SKM-1 treated with dmso at 0.1 percent for 144 hours (cell line): ENCODE measurements at regions not wholly inside any gene's neighbourhood (a gene's known extent, or its start where the extent isn't known, plus 50 kb on each side); places are given as distances from the start of the nearest gene placed in this dataset.

Experiments
- DNase-seq: peaks from one replicate; lab custom pipeline; 2025; ENCODE audit not compliant: unreplicated experiment; lab: John Stamatoyannopoulos, UW

DNA sequence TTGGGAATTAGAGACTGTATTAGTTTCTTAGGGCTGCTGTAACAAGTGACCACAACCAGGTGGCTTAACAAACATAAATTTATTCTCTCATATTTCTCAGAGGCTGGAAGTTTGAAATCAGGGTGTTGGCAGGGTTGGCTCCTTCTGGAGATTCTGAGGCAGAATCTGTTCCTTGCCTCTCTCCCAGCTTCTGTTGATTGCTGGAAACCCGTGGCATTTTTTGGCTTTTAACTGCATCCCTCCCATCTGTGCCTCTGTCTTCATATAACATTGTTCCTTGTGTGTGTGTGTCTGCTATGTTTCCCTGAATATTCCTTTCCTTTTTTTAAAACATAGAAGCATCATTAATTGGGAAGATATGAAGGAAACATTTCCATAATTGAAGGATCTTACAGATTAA, 448.1 kb upstream of the DCC start:
- DNase-seq, result no peak

- no peak for DNase-seq
Observed at GRCh38 chr18:51897884-51898283, 442.1 kb upstream of the DCC start.

- DNase-seq, result no peak
Observed at GRCh38 chr18:51907687-51908597, 432.1 kb upstream of the DCC start.

GRCh38 chr18:51908598-51908944, 431.4 kb upstream of the DCC start:
- no peak for DNase-seq

GRCh38 chr18:51911584-51911983, 428.4 kb upstream of the DCC start:
- no peak for DNase-seq

DNA sequence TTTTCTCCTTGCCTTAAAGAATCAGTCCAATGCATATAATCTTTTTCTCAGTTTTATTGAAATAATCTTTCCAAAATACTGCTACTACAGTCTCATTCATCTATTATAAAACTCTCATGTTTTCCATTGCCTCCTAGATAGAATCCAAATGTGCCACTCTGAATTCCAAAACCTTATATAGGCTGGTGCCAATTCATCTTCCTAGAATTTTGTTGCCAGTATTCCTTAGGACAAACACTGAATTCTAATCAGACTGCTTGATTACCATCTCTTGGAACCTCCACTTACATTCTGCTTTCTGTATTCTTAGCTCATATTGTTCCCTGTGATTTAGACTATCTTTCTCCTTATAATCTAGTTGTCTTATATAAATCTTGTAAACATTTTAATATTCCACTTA, 427.6 kb upstream of the DCC start:
- no peak for DNase-seq

DNA sequence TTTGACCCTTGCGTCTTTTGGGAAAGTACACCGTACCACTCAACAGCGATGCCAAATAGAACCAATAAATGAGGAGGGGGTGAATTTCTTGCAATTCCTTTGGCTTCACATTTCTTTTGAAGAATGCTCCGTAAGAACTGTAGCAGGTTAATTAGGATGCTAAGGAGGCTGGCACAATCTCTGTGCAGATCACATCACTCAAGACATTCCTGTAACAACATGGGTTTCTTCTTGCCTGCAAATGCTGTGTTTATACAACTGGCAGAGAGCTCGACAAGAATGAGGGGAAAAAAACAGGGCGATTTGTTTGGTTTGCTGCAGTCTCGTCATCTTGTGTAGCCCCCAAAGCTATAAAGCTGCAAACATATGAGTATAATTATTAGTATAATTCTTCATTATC, 424.8 kb upstream of the DCC start:
- no peak for DNase-seq

GRCh38 chr18:51921862-51922261, 418.1 kb upstream of the DCC start:
- DNase-seq, result no peak

- no peak for DNase-seq
Observed at GRCh38 chr18:51933903-51934302, 406.1 kb upstream of the DCC start.

GRCh38 chr18:51936115-51936514, 403.9 kb upstream of the DCC start:
- no peak for DNase-seq

- DNase-seq, result no peak
Observed at GRCh38 chr18:51941999-51942398, 398.0 kb upstream of the DCC start.

GRCh38 chr18:51943281-51943680, 396.7 kb upstream of the DCC start:
- DNase-seq, result no peak

GRCh38 chr18:51946946-51947345, 393.1 kb upstream of the DCC start:
- no peak for DNase-seq

DNA sequence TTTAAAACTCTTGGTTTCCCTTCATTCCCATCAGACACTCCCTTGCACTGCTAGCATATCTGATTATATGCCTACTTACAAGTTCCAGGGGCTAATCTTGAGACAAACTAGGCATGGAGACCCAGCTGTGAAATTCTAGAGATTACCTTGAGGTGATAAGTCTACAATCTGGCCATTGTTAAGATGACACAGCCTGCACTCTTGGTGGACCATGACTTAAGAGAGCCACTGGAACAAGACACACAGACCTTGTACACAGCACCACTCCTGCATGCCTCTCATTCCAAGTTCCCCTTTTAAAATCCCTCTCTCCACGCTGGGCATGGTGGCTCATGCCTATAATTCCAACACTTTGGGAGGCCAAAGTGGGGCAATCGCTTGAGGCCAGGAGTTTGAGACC, 387.2 kb upstream of the DCC start:
- no peak for DNase-seq

DNA sequence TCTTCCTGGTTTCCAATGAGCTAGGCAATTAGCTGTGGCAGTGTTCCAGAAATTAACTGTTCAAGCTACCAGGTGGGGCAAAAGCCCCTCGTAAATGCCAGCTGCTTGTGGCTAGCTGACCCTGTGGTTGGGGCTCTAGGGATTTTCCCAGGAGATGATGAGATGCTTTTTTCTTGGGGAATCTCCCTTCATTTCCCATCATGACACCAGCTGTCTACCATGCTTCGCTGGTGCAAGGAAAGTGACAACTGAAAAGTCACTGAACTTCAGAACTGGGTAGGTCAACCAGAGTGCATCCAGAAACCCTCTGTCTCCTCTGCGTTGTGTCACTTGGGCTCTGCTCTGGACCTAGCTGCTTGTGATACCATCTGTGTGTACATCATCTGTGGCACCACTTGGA, 386.5 kb upstream of the DCC start:
- no peak for DNase-seq

DNA sequence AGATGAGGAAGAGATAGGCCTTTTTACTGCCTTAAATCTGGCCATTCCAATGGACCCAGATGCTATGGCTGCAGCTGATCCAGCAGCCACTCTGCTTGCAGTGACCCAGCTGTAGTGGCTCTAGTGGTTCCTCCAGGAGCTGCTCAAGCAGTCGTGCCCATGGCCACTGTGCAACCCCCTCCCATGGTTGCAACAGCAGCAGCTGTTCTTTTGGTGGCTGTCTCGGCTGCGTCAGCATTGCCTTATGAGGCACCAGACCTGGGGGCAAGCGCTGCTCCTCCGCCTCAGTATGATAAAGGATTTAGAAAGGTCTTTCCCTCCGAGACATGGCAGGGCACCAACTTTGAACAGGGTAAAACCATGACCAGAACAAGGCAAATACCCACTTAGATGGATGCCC, 384.9 kb upstream of the DCC start:
- no peak for DNase-seq

DNA sequence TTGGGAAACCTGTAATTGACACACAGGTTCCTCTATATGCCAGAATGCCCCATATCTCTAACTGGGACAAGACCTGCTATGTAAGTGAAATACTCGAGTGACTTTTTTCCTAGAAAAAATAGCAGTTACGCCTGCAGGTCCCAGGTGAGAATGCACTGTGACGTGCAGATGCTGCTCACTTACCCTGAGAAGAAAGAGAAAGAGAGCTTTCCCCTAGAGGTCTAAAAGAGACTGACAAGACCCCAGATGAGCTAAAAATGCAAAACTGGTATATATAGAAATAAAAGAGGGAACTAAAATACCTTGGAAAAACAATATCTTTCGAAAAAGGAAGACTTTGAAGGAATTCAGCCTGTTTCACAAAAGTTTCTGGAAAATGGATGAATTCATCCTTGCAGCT, 383.0 kb upstream of the DCC start:
- DNase-seq, result no peak

GRCh38 chr18:51980101-51980500, 359.9 kb upstream of the DCC start:
- no peak for DNase-seq

DNA sequence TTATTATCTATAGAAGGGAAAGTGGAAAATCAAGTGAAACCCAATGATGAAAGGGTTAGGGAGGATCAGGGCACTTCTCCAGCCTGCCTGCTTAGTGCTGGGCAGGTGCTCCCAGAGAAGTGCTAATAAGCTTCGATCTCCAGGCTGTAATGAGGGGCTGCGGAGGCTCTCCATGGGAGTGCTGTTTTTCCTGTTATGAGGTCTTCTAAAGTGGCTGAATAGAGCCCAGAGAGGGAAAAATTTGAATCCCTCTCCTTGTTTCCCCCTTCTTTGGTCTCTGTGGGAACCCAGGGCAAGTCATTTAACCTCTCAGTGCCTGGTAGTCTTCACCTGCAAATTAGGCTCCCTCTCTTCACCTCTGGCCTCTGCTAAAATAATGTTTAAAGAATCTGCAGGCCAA, 351.7 kb upstream of the DCC start:
- DNase-seq, result no peak

DNA sequence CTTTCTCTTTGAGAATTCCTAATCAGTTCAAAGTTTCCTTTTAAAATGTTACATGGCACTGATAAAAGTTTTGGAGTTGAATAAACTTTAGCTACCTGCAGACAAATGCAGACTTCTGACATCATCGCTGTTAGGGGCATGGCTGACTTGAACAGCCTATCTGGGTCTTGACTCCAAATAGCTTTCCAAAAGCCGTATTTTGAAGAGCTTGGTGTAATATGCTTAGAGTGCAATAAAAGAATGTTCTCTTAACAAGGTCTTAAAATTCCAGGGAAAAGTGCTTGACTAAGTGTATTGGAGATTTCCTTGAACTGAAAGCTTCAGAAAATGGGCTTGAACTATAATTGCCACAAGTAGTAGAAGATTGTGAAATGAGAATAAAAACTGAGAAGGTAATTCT, 342.9 kb upstream of the DCC start:
- DNase-seq, result no peak

- no peak for DNase-seq
Observed at GRCh38 chr18:51998066-51998465, 341.9 kb upstream of the DCC start.

- DNase-seq, result no peak
Observed at GRCh38 chr18:51998711-51999110, 341.3 kb upstream of the DCC start.

- no peak for DNase-seq
Observed at GRCh38 chr18:51999351-51999750, 340.6 kb upstream of the DCC start.
